MM.1S (cell line): ENCODE measurements at regions not wholly inside any gene's neighbourhood (a gene's known extent, or its start where the extent isn't known, plus 50 kb on each side); places are given as distances from the start of the nearest gene placed in this dataset.

Experiments used
- EZH2 ChIP-seq: fragments of 300-600 bp; sonication (generic); optimal IDR thresholded peaks from 2 replicates; pipeline ENCODE3; 2017; ENCODE audit warnings: low read depth, mild to moderate bottlenecking, antibody characterized with exemption, low read length, mixed read lengths
- EZH2phosphoT487 ChIP-seq: fragments of 300-600 bp; sonication (generic); IDR thresholded peaks from 2 replicates; pipeline ENCODE4 v1.6.1; 2018; ENCODE audit warnings: antibody characterized with exemption, low read length
- TF ChIP-seq, protein P1 (sequence below): fragments of 300-600 bp; sonication (generic); IDR thresholded peaks from 2 replicates; pipeline ENCODE4 v1.5.1; 2016; ENCODE audit warnings: antibody characterized with exemption, low read length, mixed read lengths

DNA sequence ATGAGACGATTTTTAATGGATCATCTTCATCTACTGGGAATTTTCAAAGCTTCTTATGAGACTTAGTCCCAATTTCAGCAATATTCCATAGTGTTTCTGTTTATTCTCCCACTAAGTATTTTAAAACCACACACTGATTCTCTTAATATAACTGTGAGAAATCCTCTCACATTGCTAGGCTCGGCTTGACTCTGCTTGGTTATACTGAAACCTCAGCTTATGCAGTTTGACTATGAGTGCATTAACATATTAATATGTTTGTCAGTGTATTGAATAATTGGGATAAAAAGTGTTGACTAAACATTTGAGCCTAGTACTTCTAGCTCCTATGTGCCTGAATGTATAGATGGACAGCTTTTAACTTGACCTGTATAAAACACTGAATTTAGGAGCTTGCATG lies 298.5 kb upstream of the IZUMO3 start:
- TF ChIP-seq, protein P1, sequence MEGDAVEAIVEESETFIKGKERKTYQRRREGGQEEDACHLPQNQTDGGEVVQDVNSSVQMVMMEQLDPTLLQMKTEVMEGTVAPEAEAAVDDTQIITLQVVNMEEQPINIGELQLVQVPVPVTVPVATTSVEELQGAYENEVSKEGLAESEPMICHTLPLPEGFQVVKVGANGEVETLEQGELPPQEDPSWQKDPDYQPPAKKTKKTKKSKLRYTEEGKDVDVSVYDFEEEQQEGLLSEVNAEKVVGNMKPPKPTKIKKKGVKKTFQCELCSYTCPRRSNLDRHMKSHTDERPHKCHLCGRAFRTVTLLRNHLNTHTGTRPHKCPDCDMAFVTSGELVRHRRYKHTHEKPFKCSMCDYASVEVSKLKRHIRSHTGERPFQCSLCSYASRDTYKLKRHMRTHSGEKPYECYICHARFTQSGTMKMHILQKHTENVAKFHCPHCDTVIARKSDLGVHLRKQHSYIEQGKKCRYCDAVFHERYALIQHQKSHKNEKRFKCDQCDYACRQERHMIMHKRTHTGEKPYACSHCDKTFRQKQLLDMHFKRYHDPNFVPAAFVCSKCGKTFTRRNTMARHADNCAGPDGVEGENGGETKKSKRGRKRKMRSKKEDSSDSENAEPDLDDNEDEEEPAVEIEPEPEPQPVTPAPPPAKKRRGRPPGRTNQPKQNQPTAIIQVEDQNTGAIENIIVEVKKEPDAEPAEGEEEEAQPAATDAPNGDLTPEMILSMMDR, result no peak
- no peak for TF ChIP-seq EZH2phosphoT487
- no peak for TF ChIP-seq EZH2
